ENCODE measurements at regions not wholly inside any gene's neighbourhood (a gene's known extent, or its start where the extent isn't known, plus 50 kb on each side); places are given as distances from the start of the nearest gene placed in this dataset.

DNA sequence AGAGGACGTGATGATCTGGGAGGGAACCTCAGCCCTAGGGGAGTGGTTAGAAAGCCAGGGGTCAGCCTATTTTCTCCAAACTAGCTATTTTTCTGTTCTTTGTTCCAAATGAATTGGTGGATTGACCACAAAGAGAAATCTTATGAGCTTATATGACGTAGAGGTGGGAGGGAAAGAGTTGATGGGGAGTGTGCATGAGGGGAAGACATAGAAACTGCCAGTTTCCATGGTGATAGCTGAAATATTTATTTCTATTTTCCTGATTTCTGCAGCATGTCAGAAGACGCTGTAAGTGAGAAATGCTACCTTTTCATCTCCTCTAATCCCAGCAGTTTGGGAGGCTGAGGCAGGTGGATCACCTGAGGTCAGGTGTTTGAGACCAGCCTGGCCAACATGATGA lies 51.4 kb upstream of the CISTR start:
- no peak for DNase-seq

DNA sequence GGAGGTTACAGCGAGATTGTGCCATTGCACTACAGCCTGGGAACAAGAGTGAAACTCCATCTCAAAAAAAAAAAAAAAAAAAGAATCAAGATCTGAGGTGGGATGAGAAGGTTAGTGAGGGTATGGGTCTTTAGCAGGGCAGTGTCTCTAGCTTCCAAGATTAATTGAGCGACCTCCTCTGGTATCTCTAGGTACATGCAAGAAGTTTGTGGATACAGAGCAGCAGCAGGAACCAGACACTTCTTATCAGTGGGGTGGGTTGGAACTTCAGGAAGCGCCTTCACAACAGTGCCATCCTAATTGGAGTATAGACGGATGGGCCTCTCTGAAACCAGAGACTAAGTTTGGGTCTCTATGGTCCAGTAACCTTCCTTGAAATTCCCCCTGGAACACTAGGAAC lies 51.9 kb upstream of the CISTR start:
- no peak for DNase-seq

DNA sequence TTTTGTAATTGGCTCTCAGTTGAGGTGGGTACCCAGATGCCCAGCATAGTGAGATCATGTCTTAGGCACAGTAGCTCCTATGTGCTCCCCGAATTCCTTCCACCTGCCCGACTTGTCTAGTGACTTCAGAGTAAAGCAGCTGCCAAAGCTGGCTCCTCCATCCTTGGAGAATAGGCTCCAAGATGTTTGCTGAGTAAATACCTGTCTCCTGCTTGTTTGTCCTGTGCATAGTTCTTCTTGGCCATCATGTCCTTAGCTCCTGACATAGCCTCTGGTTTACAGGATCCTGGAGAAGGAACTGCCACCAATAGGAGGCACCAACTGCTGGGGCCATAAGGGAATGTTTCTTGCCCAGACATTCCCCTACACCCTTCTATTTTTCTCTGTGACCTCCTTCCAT lies 52.6 kb upstream of the CISTR start:
- no peak for DNase-seq

DNA sequence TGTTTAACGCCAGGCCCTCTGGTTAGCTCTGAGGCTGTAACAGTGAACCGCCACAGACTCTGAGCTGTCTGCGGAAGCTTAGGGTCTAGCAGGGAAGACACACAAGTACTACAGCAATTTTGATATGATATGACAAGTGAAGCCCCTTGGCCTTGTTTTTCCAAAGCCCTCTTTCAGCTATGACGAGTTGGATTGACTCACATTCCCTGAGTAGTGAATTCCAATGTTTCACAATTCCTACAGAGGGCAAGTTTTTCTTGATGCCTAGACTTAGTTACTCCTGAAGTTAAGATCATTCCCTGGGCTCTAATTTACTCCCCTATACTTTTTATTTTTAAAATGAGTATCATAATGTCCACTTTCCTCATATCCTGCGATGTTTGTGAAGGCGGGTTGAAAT lies 53.3 kb upstream of the CISTR start:
- DNase-seq: no peak

DNA sequence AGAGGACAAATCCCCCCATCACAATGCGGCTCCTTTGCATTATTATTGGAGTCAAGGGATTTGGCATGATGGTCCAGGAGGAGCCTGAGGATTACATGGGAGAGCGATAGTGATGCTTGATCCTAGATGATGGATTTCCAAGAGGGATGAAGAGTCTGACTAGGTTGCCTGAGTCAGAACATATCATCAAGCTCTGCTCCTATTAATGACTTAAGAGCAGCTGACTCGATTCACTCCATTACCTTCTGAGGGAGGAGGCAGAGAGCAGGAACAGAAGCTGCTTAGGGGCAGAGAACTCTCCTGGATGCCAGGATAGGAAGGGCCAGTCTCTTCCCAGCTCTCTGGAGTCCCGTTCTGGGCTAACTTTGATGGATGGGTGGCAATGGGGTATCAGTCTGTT lies 54.0 kb upstream of the CISTR start:
- DNase-seq: no peak

DNA sequence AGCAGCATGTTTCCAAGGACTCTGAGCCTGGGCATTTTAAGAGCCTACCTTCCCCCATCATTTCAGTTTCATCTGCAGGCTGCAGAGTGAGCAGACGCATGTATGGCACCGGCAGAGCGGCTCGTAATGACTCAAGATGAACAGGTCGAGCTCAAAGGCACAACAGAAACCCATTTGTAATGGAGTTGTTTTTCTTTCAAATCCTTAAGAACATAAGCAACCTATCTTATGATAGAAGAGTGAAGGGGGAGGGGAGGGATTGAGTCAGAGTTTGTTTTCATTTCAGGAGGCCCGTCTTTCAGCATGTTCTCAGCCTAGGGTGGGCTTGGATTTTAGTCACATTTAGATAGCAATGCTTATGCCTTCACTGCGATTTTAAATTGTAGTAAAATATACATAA lies 54.9 kb upstream of the CISTR start:
- no peak for DNase-seq

DNA sequence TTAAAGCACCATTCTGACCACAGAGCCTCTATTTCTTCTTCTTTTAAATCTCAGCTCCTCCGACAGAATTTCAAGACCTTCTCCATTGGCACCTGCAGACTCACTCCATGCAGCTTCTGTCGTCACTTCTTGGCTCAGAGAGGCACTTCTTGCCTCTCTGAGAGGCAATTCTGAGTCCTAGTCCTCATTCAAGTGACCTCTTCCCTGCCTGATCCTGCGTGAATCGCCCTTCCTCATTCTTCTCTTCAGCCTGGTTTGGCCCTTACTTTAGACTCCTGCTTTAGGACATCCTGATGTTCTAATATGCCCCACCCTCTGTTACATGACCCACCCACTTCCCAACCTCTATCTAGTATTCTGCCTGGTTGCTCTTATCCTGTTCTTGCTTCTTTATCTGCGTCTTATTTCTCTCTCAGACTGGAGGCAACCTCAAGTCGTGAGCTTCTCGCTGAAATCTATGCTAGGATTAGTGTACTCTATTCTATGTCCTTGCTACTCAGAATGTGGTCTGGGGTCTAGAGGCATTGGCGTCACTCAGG lies 55.6 kb upstream of the CISTR start:
- DNase-seq: no peak

DNA sequence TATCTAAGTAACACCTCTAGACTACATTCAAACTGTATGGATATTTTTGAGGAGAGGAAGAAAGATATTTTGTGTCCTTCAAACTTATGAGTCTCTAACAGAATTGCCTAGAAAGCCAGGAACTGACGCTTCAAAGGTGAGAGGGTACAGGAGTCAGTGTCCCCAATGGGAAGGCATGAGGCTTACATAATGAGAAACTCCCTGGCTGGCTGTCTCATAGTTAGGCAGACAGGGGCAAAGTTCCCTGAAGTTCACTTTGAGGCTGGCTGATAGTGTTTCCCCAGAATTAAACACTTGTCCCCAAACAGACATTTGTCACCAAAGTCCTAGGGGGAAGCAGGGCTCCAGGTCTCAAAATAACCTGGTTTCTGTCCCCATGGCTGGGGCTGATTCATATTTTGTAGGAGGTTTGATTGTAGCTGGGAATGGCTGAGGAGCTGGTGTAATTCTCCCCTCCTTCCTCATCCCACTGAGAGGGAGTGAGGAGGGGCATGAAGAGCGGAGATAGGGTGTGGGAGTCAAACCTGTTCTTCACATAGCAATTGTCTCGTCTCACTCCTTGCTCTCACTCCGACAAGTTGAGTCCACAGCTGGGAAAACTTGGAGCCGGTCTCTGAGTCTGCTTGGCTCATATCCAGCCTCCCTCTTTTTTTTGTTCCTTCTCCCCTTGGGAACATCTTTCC lies 56.4 kb upstream of the CISTR start:
- no peak for DNase-seq

DNA sequence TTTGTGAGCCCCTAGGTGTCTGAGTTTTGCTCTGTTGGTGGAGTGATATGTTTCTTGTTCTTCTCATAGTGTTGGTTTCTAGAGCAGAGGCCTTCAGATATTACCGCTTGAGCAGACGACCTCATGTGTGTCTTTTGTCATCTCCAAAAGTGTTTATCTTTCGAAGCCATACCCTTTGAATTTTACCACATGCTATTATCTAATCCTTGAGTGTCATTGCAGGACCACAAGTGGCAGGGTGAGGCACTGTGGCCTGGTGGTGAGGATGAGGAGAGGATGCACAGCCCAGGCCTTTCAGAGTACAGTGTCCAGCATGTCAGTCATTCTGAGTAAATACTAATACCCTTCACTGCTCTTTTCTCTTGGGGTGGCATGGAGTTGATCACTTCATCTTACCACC lies 57.2 kb upstream of the CISTR start:
- DNase-seq: no peak

DNA sequence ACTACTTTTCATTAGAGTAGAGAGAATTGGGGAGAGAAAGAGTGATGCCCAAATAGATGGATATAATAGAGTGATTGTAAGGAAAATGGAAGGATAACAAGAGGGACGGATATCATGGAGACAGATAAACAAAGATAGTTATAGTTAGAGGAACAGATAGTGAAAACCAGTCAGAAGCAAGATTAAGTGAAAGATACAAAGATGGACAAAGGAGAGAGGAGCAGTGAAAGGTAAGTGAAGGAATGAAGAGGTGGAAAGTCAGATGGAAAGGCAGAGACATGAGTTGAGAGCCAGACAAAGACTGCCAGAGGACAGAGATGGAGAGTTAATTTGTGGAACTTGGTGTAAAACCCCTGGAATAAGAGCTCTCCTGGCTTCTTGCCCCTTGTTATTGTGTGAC lies 59.2 kb upstream of the CISTR start:
- no peak for DNase-seq

DNA sequence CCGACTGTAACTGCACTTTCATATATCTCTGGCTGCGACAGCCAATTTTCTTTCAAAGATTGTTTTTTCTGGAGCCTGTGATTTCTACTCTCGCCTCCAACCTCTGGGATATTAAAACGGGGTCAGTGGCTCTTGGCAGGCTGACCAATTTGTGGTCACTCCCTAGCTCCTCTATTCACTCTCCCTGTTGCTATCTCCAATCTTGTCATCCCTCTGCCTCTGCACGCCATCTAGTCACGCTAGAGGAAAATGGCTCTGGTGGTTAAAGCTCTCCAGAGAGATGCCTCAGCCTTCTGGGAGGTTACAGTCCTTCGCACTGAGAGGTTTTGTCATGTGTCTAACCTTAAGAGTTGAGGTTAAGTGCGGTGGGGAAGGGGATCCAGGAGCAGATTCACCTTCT lies 59.8 kb upstream of the CISTR start:
- no peak for DNase-seq

DNA sequence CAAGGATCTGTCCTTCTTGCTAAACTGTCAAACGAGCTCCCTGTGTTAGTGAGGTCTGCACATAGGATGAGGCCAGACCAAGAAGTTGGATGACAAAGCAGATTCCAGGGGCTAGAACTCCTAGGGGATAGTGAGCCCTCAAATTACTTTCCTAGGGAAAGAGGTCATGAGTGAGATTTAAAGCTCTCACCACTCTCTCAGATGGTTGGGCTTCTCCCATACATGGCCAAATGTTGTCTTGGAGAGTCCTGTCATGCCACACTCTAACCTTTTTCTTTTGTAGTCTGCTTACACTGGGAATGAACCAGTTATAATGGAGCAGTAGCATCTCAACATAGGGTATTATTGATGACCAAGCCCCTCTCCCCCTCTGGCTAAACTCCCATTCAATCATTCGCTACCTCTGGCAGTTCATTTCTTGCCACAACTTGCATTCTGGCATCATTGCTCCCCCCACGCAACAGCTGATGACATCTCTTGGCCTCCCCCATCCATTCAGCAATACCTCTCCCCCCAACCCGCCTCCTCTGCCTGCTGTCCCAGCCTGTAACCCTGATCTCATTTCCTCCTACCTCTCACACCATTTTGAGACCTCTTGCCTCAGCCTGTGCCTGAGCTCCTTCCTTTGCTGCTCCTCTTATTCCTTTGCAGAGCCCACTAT lies 64.7 kb upstream of the CISTR start:
- no peak for DNase-seq

DNA sequence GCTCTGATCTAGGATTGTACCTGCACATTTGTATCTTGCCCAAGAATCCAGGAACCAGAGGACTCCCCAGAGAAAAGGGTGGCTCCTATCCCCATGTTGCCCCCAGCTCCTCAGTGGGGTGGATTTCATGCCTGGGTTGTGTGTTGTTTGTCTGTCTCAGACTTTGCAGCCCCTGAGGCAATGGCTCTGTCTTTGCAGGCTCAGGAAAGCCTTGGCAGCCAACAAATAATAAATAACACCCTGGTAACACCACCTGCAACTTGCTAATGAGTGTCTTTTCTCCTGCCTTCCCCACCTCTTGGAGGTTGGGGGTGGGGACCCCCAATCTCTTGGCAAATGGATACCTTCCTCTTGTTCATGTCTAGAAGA lies 65.2 kb upstream of the CISTR start:
- DNase-seq: no peak

DNA sequence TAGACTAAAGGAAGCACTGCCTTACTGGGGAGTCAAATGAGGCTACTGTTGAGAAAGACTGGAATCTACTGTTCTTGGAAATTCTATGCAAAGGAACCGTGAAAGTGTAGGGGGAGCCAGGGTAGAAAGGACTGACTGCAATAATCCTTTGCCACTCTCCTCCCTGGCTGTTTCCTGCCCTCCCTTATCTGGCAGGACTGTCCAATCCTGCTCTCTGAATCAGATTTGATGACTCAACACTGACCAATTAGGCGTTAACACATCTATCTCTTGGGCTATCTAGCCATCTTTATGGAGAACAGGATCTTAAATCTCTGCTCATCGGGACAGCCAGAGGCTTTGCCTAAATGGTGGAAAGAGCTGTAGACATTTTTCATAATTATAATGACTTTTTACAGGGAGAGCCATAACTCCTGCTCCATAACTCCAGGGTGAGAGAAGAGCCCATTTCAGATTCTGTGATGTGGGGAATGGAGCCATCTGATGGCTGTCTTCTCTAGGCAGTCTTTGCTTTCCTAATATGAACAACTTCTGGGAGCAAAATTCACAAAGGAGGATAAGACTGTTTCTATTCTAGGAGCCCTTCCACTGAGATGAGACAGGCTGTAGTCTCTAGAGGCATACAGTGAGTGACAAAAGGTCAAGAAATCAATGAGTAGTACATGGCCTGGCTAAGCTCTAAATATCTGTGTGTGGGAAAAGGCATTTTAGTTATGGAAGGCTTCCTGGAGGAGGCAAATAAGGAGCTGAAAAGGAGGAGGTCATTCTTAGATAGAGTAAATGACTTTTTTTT lies 68.9 kb upstream of the CISTR start:
- DNase-seq: no peak

DNA sequence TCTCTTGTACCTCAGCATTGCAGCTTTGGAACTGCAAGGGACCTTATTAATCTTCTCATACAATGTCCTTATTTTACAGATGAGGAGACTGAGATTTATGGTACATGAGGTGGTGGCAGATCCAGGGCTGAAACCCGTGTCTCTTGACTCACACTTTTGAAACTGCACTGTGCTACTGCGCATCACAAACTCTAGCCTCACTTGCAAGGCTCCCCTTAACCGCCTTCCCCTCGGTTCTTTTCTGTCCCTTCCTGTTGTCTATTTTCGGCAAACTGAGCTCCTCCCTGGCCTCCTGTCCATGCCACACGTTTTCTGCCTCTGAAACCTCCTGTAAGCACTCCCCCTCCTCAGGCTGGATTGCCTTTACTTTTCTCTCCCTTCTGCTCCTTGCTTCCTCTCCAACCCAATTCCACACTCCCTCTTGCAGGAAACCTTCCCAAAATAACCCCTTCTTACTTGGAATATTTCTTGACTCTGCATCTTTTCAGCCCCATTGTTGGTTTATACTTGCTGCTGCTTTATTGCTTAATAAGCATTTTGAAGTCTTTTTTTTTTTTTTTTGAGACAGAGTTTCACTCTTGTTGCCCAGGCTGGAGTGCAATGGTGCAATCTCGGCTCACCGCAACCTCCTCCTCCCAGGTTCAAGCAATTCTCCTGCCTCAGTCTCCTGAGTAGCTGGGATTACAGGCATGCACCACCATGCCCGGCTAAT lies 72.4 kb upstream of the CISTR start:
- DNase-seq: peak; percentile 86

DNA sequence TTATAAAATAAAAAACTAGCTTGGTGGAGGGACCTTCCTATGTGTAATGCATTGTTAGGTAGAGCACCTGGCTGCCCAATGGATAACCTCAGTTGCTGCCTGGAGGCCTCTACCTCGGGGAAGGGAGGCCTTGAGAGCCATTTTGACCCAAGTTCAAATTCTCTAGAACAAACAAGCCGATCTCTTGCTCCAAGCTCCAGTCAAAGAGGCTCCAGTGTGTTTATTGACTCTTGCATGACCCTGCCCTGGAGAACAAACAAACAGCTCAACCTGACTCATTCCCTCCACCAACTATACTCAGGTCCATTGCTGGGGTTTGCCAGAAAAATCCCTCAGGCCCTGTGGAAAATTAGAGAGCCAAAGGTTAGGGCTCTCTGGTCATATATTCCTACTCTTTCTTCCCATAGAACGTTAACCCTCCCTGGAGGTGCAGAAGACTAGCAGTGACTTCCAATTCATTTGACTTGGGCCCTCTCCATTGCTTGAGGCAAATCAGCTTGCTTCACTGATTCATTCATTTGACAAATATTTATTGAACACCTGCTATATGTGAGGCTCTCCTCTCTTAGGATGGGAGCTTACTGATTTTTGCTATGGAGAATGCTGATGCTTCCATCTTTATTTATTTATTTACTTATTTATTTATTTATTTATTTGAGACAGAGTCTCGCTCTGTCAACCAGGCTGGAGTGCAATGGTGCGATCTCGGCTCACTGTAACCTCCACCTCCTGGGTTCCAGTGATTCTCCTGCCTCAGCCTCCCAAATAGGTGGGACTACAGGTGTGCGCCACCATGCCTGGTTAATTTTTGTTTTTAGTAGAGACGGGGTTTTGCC lies 73.7 kb upstream of the CISTR start:
- no peak for DNase-seq

DNA sequence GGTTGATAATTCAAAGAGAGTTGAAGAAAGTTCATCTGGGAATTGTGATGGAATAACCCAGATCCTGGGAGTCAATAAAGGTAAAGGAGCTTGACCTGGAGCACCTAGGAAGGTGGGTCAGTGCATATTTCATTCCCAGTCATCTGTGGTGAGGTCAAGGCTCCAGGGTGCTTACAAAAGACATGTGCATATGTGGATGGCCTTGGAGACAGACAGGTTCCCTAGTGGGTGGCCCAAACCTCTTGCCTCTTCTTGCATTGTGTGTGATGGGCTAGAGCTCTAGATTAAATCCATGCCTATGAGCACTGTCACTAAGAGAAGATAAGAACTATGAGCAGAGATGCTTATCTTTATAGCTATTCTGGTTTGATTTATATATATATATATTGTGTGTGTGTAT lies 75.5 kb upstream of the CISTR start:
- no peak for DNase-seq

DNA sequence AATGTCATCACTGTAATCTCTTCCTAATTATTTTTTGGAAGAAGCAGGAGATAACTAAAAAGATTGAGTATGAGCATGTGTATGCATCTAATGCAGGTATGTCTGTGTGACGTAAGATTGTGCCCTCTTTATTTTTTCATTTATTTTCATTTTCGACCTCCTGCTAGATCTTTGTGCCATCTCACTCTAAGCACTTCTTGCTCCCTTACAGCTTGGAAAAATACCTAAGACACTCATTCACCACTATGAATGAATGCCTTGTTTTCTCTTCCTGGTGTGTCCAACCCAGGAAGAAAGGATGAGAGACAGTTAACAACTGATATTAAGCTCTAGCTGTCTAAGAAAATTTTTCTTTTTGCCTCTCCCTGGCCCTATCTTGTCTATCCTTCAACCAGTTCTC lies 76.8 kb upstream of the CISTR start:
- DNase-seq: no peak

DNA sequence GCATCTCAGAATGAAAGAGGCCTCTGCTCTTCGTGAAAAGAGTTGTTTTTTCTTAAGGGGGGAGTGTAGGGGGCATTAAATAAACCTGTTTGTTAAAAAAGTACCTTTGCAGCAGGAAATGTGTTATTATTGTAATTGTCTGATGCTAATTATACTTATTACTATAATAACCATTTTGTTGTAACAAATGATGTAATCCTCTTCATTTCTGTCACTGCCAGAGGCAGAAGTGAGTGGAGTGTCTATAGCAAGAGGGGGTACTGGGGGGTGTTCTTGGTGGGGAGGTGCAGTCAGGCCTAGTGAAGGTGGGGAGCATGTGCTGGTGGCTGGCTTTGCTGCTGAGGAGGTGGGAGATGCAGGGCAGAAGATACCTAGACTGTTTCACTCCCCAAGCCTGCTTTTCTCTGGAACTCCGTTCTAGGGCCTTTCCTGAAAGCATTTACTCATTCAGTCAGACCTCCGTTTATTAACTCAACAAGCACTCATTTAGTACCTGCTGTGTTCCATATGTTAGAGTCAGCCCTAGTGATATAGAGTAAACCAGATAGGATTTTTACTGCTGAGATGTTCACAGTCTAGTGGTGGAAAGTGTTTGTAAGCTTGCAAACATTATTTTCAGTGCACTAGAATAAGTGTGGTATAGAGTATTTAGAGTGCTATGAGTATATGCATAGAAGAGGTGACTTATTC lies 77.5 kb upstream of the CISTR start:
- no peak for DNase-seq

DNA sequence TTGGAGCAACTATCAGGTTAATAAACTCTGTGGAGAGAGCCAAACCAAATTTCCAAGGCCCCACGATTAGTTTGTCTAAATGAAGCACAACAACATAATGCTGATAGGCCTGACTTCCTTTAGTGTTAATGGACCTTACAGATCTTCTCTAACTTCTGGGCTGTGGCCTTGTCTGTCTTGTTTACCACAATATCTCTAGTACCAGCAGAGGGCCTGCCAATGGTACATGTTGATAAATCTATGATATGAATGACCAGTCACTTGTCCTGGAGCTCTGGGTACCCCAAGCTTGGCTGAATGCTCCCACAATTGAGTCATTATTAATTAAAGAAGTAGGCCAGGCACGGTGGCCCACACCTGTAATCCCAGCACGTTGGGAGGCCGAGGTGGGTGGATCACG lies 78.9 kb upstream of the CISTR start:
- DNase-seq: no peak

DNA sequence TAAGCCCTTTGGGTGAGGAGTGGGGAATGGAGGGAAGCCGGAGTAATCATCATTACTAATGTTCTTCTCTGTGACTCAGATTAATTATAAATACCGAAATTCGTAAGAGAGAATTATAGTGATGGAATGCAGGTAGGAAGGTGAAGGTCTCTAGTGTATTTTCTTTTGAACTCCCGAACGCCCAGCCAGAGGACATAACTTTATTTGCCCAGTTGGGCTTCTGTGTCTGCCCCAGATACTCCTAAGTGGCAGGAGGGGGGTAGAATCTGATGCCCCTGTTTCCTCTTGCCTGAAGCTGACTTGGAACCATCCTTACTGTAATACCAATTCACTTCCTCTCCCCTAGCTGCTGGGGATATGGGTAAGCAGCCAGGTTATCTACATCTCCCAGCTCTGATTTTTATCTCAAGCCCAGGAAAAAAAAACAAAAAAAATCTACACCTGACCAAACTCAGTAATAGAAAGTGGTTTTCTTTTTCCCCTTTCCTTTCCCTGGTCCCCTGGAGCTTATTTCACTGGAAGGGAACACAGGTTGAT lies 84.4 kb upstream of the CISTR start:
- no peak for DNase-seq

DNA sequence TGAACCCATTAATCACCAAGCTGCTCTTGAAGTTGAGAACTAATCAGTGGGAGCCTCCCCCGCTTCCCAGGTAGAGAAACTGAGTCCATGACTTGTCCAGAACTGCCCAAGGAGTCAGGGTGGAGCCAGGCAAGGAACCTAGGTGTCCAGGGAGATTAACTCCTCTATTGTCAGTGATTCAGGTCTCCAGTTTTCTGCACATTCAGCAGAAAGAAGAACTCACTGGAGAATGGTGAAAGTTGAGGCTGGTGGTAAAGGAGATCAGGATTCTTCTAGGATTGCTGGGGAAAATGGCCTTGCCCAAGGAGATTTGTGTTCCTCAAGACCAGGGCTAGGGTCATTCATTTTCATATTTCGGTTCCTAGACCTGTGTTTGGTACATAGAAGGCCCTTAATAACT lies 87.2 kb upstream of the CISTR start:
- DNase-seq: no peak

All from RPMI8226 (cell line).